GM18502 (cell line): ENCODE measurements at regions not wholly inside any gene's neighbourhood (a gene's known extent, or its start where the extent isn't known, plus 50 kb on each side); places are given as distances from the start of the nearest gene placed in this dataset.

Source experiments
- ATAC-seq: cut with Tn5 transposase; IDR thresholded peaks from one replicate; pipeline ENCODE4 v1.9.1; 2021; ENCODE audit warnings: mild to moderate bottlenecking; ENCODE audit not compliant: unreplicated experiment, poor library complexity

DNA sequence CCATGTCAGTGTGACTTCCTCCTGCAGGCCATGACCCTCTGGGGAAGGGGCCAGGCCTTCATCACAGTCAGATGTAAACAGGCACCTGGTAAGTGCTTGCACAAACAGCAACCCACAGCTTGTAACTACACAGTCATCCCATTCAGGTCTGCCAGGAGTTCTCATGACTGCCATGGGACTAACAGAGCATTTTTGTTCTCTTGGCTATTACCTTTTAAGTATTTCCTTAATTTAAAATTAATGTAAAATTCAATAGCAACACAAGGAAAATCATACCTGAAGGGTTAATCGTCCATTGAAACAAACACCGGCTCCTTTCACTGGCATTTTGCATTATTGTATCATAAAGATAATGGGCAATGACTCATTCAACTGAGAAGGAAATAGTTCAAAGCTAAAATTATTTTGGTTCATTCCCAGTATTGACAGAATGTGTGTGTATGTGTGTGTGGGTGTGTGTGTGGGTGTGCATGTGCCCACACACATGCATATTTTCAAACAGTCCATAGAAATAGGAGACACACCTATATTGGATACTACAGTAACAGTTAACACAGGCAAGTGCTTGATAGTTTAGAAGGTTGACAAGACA lies 307.9 kb downstream of the WDR11 start:
- ATAC-seq = no peak

DNA sequence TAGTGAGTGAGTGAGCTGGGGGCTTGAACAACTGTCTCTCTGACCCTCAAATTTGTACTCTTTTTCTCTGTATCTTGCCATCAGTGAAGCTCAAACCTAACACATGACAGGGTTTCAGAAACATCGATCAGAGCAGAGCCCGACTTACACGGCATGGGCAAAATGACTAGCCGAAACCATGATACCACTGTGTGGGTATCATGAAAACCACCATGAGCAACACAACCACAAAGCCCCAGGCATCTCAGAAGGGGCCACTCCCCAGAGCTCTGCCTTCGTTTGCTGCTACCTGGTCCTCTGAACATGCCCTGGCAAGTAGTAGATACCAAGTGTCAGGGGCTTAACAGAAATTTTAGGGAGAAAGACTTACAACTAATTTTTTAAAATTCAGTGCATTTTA lies 308.5 kb downstream of the WDR11 start:
- no peak for ATAC-seq

DNA sequence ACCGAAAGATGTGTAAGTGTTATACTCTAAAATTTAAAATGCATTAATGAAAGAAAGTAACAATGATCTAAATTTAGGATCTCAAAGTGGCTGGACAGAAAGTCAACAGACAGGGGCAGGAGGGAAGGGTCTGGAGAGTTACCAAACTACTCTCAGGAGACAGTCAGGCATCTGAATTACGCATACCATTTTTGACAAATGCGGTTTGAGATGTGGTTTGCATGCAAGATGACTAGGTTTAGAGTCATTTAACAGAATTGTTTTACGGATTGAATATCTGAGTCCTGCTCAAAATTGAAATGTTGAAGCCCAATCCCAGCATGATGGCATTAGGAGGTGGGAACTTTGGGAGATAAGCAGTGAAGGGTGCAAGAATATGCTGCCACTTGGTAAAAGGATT lies 314.1 kb downstream of the WDR11 start:
- ATAC-seq = no peak

DNA sequence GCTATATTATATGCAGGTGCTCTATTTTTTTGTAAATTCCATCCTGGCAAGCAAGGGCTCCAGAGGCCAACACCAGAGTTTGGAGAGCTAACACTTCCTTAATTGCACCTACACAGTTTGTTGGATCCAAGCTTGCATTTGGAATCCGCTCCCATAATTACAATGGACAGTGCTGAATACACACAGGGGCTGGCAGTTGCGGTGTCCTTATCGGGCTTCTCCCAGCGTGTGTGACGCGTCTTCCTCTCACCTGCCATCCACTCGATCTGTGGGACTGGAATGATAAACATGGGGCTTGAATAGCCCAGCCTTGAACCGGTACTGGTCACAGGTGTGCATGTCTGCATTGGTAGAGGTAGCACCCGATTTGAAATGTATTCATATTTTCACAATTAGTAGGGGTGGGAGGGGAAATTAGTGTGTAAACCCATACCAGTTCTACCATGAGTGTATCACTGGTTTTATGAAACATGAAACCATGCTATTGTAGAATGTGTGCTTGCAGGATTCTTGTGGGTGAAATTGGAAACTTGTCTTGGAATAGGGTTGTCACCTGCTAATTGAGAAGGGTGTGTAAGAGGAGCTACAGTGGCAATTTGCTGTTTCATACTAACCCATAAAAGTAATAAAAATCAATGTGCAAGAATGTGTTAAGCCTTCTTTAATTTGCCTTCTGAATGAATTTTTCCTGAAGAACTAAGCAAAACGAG lies 316.5 kb downstream of the WDR11 start:
- no peak for ATAC-seq

DNA sequence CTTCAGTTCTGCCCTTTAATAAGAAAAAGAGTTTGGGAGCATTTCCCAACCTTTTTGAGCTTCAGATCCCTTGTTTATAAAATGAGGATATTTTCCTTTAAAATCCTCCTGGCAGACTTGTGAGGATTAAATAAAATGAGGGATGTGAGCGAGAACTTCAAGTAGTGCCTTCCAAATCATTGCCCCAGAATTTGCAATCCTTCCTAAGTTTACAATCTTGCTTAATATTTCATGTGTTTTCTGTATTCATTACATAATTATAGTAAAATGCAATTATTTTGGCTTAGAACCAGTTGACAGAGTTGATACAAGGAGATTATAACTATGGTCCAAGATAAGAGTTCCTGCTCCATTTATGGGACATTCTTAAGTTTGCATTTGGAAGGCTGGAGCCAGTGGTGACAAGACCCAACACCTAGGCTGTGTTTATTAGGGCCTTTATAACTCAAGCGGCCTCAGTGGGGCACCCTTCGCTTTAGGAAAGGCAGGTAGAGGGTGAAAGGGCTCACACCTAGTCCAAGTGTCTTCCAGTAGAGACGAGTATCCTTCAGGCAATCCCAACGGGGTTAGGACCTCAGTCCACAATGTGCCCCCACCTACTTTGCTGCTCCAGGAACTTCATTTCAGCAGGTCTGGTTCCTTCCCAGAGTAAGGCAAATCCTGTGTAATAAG lies 317.5 kb downstream of the WDR11 start:
- no peak for ATAC-seq

DNA sequence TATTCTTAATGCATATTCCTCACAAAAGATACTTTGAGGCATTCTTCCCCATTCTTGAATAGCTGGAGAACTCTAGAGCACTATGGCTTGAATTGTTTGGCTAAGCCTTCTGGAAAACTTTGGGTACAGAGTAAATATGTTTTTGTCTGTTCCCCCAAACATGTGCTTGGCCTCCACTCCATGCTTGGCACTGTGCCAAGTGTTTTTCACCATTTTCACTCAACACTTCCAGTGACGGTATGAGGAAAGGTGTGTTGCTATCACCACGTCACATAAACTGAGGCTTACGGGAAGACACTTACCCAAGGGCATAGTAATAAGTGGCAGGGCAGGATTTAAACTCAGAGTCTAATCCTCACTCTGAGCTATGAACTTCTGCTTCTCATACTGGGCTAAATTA lies 318.2 kb downstream of the WDR11 start:
- no peak for ATAC-seq

DNA sequence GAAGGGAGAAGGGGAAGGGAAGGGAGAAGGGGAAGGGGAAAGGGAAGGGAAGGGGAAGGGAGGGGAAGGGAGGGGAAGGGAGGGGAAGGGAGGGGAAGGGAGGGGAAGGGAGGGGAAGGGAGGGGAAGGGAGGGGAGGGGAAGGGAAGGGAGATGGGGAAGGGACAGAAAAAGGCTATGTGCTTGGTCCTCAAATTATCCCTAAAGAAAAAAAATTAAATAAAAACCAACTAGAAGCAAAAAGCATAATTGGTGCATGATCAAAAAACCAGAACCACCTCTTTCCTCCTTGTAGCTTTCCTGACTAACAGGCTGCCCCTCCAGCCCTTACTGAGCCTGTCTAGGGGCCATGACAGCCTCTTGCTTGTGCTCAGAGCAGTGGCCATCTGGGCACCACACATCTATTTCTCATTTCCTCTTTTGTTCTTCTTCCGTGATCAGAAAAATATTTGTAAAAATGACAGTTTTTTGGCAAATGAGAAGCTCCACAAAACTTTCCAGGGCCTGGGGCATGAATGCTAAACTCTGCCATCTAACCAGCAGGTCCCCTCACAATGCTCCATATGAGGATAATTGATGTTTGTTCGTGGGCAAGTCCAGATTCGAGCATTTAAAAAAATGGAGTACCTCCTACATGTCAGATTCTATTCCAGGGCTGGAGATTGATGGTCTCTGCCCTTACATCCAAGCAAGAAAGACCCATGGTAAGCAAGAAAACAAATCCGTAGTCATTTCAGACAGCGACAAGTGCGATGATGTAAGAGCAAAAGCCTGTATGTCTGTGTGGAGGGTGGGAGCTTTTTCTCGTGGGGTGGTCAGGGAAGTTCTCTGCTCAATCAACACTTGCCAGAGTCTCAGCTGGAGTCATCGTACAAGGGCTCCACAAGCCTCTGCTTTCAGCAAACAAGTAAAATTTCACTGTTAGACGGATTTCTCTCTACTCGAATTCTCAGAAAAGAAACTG lies 320.9 kb downstream of the WDR11 start:
- no peak for ATAC-seq

DNA sequence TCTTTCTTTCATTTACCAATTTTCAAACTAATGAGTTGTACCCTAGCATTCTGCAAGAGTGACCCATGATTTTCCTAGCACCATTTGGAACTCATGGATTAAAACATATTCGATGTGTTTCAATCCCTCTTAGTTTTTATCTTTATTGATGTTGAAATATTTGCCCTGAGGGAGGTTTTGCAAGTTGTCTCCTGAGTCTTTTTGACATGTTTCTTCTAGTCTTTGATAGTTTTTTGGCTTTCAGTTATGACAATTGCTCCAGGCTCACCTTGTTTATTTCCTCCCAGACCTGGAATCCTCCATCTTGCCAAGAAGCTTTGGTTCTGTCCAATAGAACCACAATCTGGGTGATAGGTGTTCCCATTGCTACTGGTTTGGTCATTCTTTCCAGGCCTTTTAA lies 327.8 kb downstream of the WDR11 start:
- no peak for ATAC-seq

DNA sequence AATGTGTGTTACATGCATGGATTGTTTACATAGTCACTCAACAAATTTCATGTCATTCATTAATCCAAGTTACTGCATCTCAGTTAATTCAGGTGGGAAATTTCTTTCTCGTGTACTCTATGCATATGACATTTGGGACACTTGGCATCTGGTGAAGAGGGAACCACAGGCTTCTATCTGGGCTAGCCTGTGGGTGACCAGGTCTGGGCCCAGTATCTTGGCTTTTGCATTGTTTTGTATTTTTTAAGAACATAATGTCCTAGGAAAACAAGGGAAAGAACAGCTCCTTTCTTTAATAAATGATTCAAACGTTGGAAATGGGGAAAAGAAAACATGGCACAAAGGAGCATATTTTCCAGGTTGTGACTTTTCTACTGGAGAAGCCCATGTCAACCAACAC lies 331.1 kb downstream of the WDR11 start:
- no peak for ATAC-seq

DNA sequence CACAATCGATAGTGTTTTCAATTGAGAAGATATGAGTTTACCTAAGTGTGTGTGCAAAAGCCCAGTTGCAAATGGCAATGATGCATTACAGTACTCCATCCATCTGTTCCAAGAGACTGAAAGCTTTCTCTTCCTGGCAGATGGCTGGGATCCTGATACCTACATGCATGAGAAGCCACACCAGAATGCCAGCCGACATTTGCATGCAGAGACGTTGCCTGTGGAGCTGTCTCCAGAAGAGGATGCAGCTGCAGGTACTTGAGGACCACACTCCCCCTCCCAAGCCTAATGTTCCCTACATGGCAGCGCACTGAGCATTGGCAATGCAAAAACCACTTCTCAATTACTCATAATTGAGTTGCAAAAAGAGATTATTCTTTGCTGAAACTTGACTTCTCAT lies 332.1 kb downstream of the WDR11 start:
- no peak for ATAC-seq

DNA sequence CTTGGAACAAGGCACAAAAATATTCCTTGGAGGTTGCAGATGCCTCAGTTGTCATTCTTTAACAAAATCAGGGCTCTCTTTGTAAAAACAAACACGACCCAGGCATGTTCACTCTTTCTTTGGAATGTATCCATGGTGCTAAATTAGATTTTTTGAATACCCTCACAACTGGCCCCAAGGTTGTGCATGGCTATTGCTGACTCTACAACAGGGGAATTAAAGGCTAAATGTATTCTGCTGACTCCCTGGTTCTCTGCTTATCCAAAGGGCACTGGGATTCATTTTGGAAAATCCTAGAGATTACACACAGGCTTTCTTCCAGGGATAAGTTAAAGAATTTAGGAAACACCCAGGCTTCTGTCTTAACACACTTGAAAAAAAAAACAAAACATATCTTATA lies 332.5 kb downstream of the WDR11 start:
- ATAC-seq = no peak

DNA sequence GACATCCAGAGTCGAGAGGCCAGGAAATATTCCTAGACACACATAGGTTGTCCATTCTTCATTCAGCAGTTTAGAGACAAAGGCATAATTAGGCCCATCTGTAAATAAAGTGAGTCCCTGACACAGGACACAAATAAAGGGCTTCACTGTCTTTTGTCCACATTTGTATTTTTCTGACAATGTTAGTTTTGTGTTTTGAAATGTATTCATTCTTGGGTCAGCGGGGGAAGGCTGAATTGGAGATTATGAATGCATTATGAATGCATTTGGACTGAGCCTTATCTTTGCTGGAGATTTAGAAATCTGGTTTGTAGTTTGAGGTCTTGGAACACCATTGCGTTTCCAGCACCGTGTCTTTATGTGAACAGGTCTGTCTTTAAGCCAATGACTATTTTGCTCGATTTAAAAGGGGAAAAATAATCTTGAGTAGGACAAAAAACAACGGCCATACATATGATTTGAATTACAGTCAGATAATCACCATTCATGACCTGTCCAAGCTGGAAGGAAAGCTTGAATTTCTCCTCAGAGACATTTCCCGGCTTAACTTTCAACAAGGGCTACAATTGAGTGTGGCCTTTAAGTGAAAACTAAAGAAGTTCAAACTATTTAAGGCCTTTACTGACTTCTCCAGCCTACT lies 334.8 kb downstream of the WDR11 start:
- ATAC-seq = no peak

DNA sequence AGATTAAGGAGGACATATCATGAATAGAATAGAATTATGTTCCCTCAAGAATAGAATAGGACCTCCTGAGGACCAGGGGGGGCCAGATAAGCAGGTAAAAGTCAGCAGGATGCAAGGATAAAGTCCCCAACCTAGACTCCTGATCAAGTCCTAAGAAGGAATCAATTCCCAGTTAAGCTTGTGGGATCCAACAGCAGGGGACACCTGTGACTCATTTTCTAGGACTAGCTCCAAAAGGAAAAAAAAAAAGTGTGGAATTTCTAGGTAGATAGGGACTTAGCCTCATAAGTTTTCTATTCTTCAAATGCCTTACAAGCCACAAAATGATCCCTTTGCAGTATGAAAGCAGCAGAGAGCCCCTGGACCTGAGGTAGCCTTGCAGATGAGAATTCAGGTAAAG lies 336.2 kb downstream of the WDR11 start:
- no peak for ATAC-seq

DNA sequence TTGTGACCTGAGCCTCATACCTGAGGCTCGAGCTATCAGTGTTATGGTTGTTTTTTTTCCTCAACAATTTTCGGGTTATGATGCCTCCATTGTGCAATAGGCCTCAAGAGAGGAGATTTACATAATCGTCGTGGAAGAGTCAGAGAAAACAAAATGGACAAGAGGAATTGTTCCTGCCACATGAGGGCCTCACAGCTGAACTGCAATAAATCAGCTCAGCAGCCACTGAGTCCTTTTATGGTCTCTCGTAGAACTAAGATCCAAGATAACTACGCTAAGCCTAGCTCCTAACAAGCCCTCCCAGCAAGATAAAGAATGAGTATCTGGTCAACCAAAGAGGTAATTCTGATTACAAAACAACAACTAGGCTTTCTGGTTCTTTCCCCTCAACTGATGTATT lies 336.8 kb downstream of the WDR11 start:
- ATAC-seq = no peak

DNA sequence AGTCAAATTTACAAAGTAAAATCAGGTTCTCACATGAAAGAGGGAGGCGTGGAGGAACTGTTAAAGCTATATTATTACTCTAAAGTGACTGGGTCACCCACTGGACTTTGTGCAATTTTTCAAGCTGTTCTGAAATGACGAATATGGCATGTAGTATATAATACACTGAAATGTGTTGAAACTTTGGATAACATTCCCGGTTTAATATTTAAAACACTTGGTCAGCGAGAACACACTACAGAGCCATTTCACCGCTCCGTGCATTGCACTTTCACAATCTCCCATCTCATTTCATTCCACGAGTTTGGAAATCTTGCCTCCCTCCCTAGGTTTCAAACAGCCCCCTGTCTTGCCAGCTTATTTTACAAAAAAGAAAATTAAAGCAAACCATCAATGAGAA lies 337.9 kb downstream of the WDR11 start:
- no peak for ATAC-seq

DNA sequence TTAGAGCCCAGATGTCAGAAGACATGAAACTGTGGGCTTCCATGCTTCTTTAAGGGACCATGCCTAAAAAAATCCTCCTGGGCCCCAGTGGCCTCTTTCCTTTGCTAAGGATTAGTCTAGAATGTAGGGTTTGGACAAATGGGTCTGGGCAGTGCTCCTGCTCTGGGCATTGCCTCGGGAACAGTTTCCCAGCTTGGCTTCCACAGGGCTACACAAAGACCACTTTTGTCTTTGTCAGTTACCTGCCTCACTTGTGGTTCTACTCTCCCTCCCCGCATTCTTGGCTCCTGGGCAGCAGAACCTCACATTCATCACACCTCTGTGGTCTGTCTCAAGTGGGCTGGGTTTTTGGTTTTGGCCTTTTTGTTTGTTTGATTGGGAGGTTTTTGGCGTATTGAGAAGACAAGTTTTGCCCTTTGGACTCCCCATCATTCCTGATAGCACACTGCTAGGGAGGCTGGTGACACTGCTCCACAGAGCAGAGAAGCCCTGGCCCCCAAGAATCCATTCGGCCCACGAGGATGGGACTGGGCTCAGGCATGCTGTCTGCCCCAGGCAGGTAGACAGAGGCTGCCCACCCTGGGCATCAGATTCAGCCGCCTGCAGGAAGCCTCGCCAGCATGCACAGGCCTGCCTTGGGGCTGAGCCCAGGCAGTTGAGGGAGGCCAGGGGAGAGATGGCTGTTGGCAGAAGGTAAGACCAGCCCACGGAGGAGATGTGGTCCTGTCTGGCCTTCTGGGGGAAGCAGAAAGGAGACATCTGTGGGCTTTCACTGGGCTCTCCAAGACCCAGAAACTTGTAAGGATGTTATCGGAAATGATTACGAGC lies 343.7 kb downstream of the WDR11 start:
- ATAC-seq = no peak

DNA sequence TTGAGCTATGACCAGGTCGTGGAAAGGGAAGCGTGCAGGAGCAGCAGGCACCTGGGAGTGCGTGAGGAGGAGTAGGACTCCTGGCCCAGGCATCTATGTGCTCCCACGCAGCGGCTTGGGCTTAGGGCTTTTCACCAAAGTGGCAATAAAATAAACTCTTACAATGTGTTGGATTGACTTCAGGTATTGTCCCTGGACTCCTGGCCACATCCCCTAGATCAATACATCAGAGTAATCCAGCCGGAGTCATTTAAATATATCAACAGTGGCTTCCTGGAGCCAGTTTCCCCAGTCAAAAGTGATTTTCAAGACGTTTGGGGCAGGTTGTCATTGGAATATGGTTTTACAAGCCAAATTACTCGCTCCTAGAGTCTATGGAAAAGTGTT lies 344.4 kb downstream of the WDR11 start:
- no peak for ATAC-seq

DNA sequence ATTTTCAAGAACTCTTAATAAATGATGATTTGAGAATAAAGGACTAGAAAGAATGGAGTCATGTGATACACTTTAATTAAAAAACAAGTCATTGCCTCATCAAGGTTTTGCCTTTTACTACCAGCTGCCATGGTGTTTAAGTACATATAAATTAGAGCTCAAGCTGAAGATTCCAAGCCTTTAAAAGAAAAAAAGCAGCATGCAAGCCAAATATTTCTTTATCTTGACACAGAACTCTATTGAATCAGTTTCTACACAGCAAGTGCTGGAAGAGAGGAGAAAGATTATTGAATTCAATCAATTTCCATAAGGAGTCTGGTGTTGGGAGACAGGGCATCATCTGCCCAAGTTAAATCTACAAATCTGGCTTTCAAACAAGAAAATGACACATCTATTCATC lies 347.9 kb downstream of the WDR11 start:
- ATAC-seq = no peak

DNA sequence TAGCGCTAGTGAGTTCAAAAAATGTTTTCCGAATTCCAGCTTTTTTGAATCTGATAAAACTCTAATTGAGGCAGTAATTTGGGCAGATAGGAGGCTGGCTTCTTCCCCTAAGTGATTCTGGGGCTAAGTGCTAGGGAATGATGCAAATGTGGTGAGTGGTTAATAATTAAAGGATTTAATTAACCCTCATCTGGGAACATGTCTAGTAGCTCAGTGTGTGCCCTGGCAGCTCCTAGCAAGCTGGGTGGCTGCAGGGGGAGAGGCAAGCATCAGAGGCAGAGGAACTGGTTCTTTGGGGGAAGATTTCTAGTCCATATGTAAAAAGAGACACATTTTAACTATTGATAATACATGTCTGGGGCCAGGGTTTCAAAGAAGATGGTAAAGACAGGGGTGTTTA lies 354.5 kb downstream of the WDR11 start:
- ATAC-seq = no peak

DNA sequence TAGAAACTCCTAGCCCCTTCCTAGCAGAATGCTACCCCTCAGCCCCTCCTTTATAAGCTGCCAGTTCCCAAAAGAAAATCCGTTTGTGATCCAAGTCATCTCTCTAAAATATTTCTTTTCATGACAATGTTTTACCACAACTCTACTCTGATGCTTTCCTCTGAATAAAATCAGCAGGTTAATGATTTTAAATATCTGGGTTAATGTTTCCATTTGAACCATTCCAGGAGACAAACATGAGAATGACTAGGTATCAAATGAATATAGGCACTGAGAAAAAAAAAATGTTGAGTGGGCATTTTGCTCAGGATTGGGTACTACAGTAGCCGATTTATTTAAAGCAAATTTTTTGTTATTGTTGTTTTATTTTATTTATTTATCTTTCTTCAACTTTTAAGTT lies 360.3 kb downstream of the WDR11 start:
- no peak for ATAC-seq
